ENCODE measurements at regions not wholly inside any gene's neighbourhood (a gene's known extent, or its start where the extent isn't known, plus 50 kb on each side); places are given as distances from the start of the nearest gene placed in this dataset.
"Not testable (repeated sequence)": the region's sequence is repeated elsewhere in the genome, so short reads cannot be mapped to it uniquely, and the experiment has no call there.

DNA sequence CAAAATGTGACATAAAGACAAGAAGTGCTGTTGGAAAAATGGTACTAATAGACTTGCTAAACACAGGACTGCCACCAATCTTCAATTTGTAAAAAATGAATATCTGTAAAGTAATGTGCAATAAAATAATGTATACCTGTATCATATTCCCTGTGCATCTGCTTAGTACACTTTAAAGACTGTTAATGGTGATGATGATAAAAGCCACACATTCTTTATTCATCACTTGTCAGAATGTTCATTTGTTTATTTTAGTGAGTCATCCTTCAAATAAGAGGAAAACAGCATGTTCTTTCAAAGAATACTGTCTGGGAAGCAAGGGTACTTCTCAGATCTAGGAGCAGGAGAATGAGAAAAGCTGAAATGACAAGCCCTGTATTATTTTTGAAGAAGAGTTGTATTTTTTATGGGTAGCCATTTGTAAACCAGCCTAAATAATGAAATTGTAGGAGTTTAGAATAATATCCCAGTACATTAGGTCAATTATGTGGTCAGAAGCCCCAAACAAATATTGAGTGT, 78.3 kb upstream of the PSMA6 start:
- Histone ChIP-seq H3K27me3 (ENCODE audit: insufficient read depth, low read depth) (no peaks in the 10 kb centered on the region), H3K4me1 (ENCODE audit: low read depth, poor library complexity, severe bottlenecking) (peaks cover 5% of the 10 kb centered on the region), H2AFZ (ENCODE audit: low read depth) (no peak overlapping the region), H3K9ac (no peak overlapping the region), H3K27ac (no peak overlapping the region), H3K4me2 (no peak overlapping the region), H4K20me1 (ENCODE audit: insufficient read depth) (no peaks in the 10 kb centered on the region), H3K4me3 (IDR thresholded peaks at IDR 0.05; ENCODE audit: insufficient read depth, low read depth, low read length) (no peak overlapping the region), H3K36me3 (ENCODE audit: insufficient read depth) (no peaks in the 10 kb centered on the region), H3K79me2 (ENCODE audit: insufficient read depth, low read depth) (no peaks in the 10 kb centered on the region)
- TF ChIP-seq, protein P1, sequence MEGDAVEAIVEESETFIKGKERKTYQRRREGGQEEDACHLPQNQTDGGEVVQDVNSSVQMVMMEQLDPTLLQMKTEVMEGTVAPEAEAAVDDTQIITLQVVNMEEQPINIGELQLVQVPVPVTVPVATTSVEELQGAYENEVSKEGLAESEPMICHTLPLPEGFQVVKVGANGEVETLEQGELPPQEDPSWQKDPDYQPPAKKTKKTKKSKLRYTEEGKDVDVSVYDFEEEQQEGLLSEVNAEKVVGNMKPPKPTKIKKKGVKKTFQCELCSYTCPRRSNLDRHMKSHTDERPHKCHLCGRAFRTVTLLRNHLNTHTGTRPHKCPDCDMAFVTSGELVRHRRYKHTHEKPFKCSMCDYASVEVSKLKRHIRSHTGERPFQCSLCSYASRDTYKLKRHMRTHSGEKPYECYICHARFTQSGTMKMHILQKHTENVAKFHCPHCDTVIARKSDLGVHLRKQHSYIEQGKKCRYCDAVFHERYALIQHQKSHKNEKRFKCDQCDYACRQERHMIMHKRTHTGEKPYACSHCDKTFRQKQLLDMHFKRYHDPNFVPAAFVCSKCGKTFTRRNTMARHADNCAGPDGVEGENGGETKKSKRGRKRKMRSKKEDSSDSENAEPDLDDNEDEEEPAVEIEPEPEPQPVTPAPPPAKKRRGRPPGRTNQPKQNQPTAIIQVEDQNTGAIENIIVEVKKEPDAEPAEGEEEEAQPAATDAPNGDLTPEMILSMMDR (conservative IDR thresholded peaks at IDR 0.05; ENCODE audit: low read depth, low read length): no peak

DNA sequence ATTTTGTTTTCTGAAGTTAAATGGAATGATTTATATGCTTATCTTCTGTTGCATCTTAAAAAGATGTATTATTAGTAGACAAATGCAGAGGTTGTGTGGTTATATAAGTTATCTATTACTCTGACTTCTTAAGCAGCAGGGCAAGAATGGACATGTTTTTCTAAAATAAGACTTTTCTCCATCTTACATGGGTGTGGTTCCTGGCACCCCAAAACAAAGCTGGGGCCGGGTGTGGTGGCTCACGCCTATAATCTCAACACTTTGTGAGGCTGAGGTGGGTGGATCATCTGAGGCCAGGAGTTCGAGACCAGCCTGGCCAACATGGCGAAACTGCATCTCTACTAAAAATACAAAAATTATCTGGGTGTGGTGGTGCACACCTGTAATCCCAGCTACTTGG, 77.8 kb upstream of the PSMA6 start:
- H3K9ac ChIP-seq; H3K27ac ChIP-seq; H4K20me1 ChIP-seq (ENCODE audit: insufficient read depth); H3K36me3 ChIP-seq (ENCODE audit: insufficient read depth); H3K4me2 ChIP-seq; H3K4me1 ChIP-seq (ENCODE audit: low read depth, poor library complexity, severe bottlenecking); H2AFZ ChIP-seq (ENCODE audit: low read depth); H3K79me2 ChIP-seq (ENCODE audit: insufficient read depth, low read depth); H3K27me3 ChIP-seq (ENCODE audit: insufficient read depth, low read depth); H3K4me3 ChIP-seq (IDR thresholded peaks at IDR 0.05; ENCODE audit: insufficient read depth, low read depth, low read length): not testable (repeated sequence)

DNA sequence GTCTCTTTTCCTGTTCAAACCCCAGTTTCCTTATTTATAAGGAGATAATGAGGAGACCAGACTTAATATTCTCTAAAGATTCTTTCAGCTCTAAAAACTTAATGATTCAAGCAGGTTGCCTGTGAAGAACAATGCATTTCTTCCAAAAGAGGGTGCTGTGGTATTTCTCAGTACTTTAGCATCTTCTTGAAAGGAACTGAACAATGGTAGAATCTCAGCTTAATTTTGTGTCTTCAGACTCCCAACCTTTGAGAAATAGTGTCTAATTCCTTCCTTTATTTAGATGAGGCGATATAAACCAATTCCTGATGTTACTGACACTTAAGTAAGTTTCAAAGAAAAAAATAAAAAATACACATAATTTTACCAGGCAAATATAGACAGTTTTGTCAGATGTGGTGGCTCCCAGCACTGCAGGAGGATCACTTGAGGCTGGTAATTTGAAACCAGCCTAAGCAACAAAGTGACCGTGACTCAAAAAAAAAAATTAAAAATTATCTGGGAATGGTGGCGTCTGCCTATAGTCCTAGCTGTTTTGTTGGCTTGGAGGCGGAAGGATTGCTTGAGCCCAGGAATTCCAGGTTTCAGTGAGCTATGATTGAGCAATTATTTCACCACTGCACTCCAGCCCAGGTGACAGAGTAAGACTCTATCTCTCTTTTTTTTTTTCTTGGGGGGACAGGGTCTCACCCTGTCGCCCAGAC, 76.9 kb upstream of the PSMA6 start:
- no peaks in the 10 kb centered on the region for H3K27me3 ChIP-seq (ENCODE audit: insufficient read depth, low read depth)
- H3K79me2 ChIP-seq (ENCODE audit: insufficient read depth, low read depth): no peaks in the 10 kb centered on the region
- TF ChIP-seq, protein P1 (conservative IDR thresholded peaks at IDR 0.05; ENCODE audit: low read depth, low read length): 0 out of 2 replicates have a peak, but pooled peaks have one; percentile 14
- H3K4me3 ChIP-seq (IDR thresholded peaks at IDR 0.05; ENCODE audit: insufficient read depth, low read depth, low read length): no peak overlapping the region
- peaks cover 5% of the 10 kb centered on the region for H3K4me1 ChIP-seq (ENCODE audit: low read depth, poor library complexity, severe bottlenecking)
- H4K20me1 ChIP-seq (ENCODE audit: insufficient read depth): no peaks in the 10 kb centered on the region
- H3K36me3 ChIP-seq (ENCODE audit: insufficient read depth): no peaks in the 10 kb centered on the region
- no peak overlapping the region for H3K27ac ChIP-seq
- no peak overlapping the region for H3K9ac ChIP-seq
- H2AFZ ChIP-seq (ENCODE audit: low read depth): no peak overlapping the region
- H3K4me2 ChIP-seq: no peak overlapping the region

DNA sequence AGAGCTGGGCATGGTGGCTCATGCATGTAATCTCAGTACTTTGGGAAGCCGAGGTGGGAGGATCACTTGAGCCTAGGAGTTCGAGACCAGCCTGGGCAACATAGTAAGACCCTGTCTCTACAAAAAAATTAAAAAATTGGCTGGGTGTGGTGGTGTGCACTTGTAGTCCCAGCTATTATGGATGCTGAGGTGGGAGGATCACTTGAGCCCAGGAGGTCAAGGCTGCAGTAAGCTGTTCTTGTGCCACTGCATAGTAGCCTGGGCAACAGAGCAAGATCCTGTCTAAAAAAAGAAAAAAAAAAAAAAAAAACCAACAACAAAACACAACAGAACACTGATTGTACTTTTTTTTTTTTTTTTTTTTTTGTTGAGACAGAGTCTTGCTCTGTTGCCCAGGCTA, 74.0 kb upstream of the PSMA6 start:
- not testable (repeated sequence) for H3K79me2 ChIP-seq (ENCODE audit: insufficient read depth, low read depth); H2AFZ ChIP-seq (ENCODE audit: low read depth); H3K4me3 ChIP-seq (IDR thresholded peaks at IDR 0.05; ENCODE audit: insufficient read depth, low read depth, low read length); H3K36me3 ChIP-seq (ENCODE audit: insufficient read depth); H3K27ac ChIP-seq; H3K9ac ChIP-seq; H3K27me3 ChIP-seq (ENCODE audit: insufficient read depth, low read depth); H3K4me1 ChIP-seq (ENCODE audit: low read depth, poor library complexity, severe bottlenecking); H4K20me1 ChIP-seq (ENCODE audit: insufficient read depth); H3K4me2 ChIP-seq

DNA sequence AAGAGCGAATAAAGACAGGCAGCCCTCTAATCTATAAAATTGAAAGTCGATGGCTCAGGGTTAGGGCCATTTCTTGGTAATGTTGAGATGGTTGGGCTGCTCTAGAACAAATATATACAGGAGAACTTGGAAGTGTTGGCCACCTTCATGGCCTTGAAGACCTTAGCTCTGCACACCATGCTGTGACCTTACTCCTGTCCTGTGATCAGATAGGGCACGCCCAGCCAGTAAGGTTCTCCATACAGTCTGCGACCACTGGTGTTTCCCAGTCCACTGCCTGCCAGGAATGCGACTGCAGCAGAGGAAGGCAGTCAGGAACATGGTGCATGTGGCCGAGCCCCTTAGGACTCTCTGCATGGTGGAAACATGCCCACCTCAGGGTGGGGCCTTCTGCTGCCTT, 73.2 kb upstream of the PSMA6 start:
- H3K79me2 ChIP-seq (ENCODE audit: insufficient read depth, low read depth): no peaks in the 10 kb centered on the region
- TF ChIP-seq, protein P1 (conservative IDR thresholded peaks at IDR 0.05; ENCODE audit: low read depth, low read length): no peak
- no peaks in the 10 kb centered on the region for H3K36me3 ChIP-seq (ENCODE audit: insufficient read depth)
- no peak overlapping the region for H3K4me3 ChIP-seq (IDR thresholded peaks at IDR 0.05; ENCODE audit: insufficient read depth, low read depth, low read length)
- no peaks in the 10 kb centered on the region for H3K27me3 ChIP-seq (ENCODE audit: insufficient read depth, low read depth)
- H2AFZ ChIP-seq (ENCODE audit: low read depth): no peak overlapping the region
- H3K27ac ChIP-seq: no peak overlapping the region
- H3K4me2 ChIP-seq: no peak overlapping the region
- no peaks in the 10 kb centered on the region for H4K20me1 ChIP-seq (ENCODE audit: insufficient read depth)
- peaks cover 5% of the 10 kb centered on the region for H3K4me1 ChIP-seq (ENCODE audit: low read depth, poor library complexity, severe bottlenecking)
- no peak overlapping the region for H3K9ac ChIP-seq

Measured in KMS-11 (cell line).